Activated T-cell treated with anti-CD3 and anti-CD28 coated beads, Interleukin-2, amount 50 U/mL, for 48 hours (primary cell): ENCODE measurements at regions not wholly inside any gene's neighbourhood (a gene's known extent, or its start where the extent isn't known, plus 50 kb on each side); places are given as distances from the start of the nearest gene placed in this dataset.
"Not testable (repeated sequence)": the region's sequence is repeated elsewhere in the genome, so short reads cannot be mapped to it uniquely, and the experiment has no call there.

Experiments used
- DNase-seq, 2 experiments: peaks; one replicate each; pipeline ENCODE4 v3.0.0-alpha.2; 2020

- no peak for DNase-seq
Measured at GRCh38 chr11:81377418-81377817, 1356.2 kb downstream of the FAM181B start.

GRCh38 chr11:81373986-81374385 is 1359.7 kb downstream of the FAM181B start:
- no peak for DNase-seq

- DNase-seq: no peak
Measured at GRCh38 chr11:81368192-81368591, 1365.5 kb downstream of the FAM181B start.

GRCh38 chr11:81365496-81365895 is 1368.2 kb downstream of the FAM181B start:
- no peak for DNase-seq

- no peak for DNase-seq
Measured at GRCh38 chr11:81359476-81359875, 1374.2 kb downstream of the FAM181B start.

- no peak for DNase-seq
Measured at GRCh38 chr11:81345609-81346008, 1388.1 kb downstream of the FAM181B start.

- no peak for DNase-seq
Measured at GRCh38 chr11:81342966-81343365, 1390.7 kb downstream of the FAM181B start.

- no peak for DNase-seq
Measured at GRCh38 chr11:81340225-81340624, 1393.4 kb downstream of the FAM181B start.

- no peak for DNase-seq
Measured at GRCh38 chr11:81339521-81339920, 1394.1 kb downstream of the FAM181B start.

- no peak for DNase-seq
Measured at GRCh38 chr11:81337756-81338155, 1395.9 kb downstream of the FAM181B start.

GRCh38 chr11:81332276-81332675 is 1401.4 kb downstream of the FAM181B start:
- DNase-seq: no peak

- no peak for DNase-seq
Measured at GRCh38 chr11:81331611-81332235, 1401.9 kb downstream of the FAM181B start.

GRCh38 chr11:81331088-81331487 is 1402.6 kb downstream of the FAM181B start:
- DNase-seq: no peak

- no peak for DNase-seq
Measured at GRCh38 chr11:81303038-81303664, 1430.5 kb downstream of the FAM181B start.

GRCh38 chr11:81301166-81301830 is 1432.4 kb downstream of the FAM181B start:
- no peak for DNase-seq

- DNase-seq: no peak
Measured at GRCh38 chr11:81286959-81287358, 1446.7 kb downstream of the FAM181B start.

- no peak for DNase-seq
Measured at GRCh38 chr11:81286550-81286949, 1447.1 kb downstream of the FAM181B start.

- not testable (repeated sequence) for DNase-seq
Measured at GRCh38 chr11:81280228-81280627, 1453.4 kb downstream of the FAM181B start.

- DNase-seq: no peak
Measured at GRCh38 chr11:81278991-81279390, 1454.7 kb downstream of the FAM181B start.

- no peak for DNase-seq
Measured at GRCh38 chr11:81270686-81271085, 1463.0 kb downstream of the FAM181B start.

GRCh38 chr11:81267246-81267645 is 1466.4 kb downstream of the FAM181B start:
- DNase-seq: no peak

GRCh38 chr11:81259471-81259870 is 1474.2 kb downstream of the FAM181B start:
- DNase-seq: no peak

- DNase-seq: no peak
Measured at GRCh38 chr11:81255895-81256294, 1477.8 kb downstream of the FAM181B start.

- DNase-seq: no peak
Measured at GRCh38 chr11:81253244-81253643, 1480.4 kb downstream of the FAM181B start.
